HG02884 (cell line): ENCODE measurements at regions not wholly inside any gene's neighbourhood (a gene's known extent, or its start where the extent isn't known, plus 50 kb on each side); places are given as distances from the start of the nearest gene placed in this dataset.
"Not testable (repeated sequence)": the region's sequence is repeated elsewhere in the genome, so short reads cannot be mapped to it uniquely, and the experiment has no call there.

Experiments used
- ATAC-seq: cut with Tn5 transposase; IDR thresholded peaks from one replicate; pipeline ENCODE4 v1.9.1; 2021; ENCODE audit warnings: mild to moderate bottlenecking, moderate library complexity; ENCODE audit not compliant: unreplicated experiment

- ATAC-seq: no peak
Measured at GRCh38 chr7:20519645-20520044, 95.8 kb upstream of the ABCB5 start.

GRCh38 chr7:20520530-20520929 is 94.9 kb upstream of the ABCB5 start:
- ATAC-seq: no peak

- no peak for ATAC-seq
Measured at GRCh38 chr7:20521243-20521642, 94.2 kb upstream of the ABCB5 start.

GRCh38 chr7:20529260-20529659 is 86.2 kb upstream of the ABCB5 start:
- ATAC-seq: no peak

GRCh38 chr7:20532890-20533289 is 82.6 kb upstream of the ABCB5 start:
- no peak for ATAC-seq

DNA sequence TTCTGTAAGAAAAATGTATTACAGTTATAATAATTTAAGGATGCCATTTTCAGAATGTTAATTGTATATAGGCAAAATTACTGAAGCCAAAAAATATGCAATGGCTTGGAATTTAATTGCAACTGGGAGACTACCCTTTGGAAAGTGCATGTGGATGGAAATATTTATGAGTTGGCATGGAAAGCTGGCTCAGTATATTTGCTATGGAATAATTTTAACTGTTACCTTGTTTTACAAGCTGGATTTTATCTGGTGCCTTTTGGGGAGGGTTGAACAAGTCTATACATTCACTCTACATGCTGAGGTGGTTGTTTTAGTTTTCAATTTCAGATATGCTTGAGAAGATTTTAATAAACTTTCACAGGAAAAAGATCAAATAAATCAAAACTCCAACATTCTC is 80.9 kb upstream of the ABCB5 start:
- ATAC-seq: no peak

GRCh38 chr7:20535541-20535940 is 79.9 kb upstream of the ABCB5 start:
- ATAC-seq: no peak

DNA sequence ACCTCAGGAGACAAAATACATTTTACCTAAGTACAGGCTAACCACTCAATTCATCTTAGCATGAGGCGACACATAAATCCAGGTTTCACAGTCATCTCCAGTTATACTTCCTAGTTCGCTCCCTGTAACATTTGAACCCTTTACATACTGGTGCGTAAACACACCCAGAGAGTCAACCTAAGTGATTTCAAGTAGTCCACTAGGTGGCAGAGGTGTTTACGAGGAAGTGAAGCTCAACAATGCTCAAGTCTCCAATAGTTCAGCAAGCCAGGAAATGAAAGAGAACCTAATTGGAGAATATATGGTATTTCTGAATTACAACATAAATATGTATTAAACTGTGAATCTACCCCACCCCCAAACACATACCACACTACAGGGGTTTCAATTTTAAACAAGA is 76.3 kb upstream of the ABCB5 start:
- ATAC-seq: no peak

DNA sequence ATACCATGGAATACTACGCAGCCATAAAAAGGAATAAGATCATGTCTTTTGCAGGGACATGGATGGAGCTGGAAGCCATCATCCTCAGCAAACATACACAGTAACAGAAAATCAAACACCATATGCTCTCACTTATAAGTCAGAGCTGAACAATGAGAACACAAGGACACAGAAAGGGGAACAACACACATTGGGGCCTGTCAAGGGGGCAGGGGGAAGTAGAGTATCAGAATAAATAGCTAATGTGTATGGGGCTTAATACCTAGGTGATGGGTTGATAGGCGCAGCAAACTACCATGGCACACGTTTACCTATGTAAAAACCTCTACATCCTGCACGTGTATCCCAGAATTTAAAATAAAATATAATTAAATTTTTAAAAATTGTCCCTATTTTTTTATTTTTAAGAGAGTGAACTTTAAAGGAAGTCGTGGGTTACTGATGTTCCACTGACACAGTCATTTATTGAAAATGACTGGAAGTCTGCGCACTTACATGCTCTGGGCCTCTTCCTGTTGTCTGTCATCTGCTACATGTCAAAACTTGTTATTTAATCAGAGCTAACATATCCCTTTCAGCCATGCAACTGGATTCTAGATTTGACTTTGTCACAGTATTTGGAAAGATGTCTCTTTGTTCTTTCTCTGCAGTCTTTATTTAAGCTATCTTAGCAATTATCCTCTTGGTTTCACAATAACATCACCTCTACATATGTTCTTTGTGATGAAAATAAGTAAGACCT is 73.7 kb upstream of the ABCB5 start:
- peak; percentile 67 for ATAC-seq

- ATAC-seq: no peak
Measured at GRCh38 chr7:20542594-20542993, 72.9 kb upstream of the ABCB5 start.

DNA sequence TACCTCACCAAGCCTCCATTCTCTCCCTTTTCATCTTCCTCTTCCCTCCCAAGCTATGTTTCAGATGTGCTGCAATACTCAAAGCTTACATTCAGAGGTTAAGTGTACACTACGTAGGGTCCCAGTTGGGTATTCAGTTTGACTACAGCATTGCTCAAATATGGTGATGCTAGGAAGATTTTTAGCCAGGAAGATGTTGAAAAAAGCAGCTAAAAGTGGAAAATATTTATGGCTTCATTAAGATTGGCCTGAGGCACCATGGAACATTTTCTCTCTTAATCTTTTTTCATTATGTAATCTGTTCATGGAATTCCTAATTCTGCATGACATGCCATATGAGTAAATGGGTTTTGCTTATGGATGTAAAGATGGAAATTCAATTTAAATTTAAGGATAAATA is 72.0 kb upstream of the ABCB5 start:
- no peak for ATAC-seq

DNA sequence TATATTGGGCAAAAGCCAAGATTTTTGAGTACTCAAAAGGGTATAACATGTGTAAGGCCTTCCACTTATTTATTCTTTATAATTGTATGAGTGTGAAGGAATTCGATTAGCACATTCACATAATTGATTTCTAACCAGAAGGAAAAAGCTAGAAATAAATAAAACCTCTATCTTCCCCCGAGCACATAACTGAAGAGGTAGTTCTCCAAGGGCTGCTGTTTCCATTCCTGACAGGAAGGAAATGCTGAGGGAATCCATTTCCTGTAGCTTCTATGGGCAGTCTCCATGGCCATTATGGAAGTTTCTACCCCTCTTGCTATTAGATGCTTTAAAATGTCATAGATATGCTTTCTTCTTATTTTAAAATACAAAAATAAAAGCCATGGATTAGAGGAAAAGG is 70.5 kb upstream of the ABCB5 start:
- ATAC-seq: no peak

GRCh38 chr7:20546958-20547357 is 68.5 kb upstream of the ABCB5 start:
- ATAC-seq: not testable (repeated sequence)

DNA sequence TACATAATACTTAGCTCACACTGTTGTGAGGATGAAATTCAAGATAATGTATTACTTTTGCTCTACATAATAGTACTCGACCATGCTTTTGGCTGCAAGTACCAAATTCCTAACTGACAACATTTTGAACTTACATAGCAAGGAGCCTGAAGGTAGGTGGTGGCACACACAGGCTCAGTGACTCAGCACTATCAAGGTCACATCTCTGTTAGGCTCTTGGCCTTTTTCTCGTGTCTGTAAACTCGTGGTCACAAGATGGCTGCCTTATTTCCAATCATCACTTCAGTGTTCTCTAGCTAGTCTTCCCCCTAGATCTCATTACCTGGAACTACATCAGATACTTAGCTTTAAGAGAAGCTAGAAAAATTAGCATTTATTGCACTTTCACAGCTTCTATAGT is 61.4 kb upstream of the ABCB5 start:
- no peak for ATAC-seq

GRCh38 chr7:20556091-20556490 is 59.4 kb upstream of the ABCB5 start:
- ATAC-seq: no peak

DNA sequence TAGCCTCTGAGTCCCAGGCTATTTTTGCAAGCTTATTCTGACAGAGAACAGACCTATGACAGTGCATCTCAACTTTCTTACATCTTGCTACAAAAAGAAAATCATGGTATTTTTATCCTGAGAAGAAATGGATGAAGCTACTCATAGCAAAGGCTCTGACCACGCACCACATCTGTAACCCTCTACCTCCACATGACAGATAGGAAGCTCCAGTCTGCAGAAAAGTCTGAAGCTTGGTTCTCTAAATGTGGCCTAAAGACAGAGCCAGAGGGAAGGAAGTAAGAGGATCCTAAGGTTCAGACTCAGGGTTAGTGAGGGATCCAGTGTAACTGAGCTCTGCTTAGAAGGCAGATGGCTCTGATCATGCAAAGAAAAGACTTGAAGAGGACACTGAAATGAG is 58.4 kb upstream of the ABCB5 start:
- no peak for ATAC-seq

DNA sequence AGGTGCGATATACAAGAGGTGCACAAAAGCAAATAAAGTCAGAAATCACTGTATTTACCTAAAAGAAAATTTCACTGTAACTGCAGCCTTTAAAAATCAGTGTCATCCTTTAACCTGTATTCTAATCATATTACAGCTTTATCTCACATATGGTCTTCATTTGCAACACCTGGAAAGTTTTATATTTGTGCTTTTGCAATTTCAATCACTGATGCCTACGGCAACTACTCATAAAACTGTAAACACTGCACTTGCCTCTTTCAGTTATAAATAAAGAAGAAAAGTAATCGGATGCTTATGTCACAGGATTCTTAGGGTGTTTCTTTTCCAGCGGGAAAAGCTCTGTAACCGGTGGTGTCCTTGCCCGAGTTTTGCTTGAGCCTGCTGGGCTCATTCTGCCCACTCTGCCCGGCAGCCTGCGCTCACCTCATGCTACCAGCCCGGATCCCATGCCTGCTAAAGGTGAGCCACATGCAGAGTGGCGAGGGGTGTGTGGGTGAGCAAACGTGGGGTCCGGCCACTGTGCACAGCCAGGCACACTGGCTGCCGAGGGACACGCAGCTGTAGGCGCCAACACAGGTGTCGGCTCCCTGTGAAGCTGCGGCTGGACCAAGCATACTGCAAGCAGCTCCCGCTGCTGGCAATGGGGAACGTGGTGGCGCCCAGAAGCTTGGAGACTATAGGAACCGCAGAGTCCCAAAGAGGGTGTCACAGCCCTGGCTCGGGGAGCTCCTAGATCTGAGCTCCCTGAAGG is 56.3 kb upstream of the ABCB5 start:
- no peak for ATAC-seq

DNA sequence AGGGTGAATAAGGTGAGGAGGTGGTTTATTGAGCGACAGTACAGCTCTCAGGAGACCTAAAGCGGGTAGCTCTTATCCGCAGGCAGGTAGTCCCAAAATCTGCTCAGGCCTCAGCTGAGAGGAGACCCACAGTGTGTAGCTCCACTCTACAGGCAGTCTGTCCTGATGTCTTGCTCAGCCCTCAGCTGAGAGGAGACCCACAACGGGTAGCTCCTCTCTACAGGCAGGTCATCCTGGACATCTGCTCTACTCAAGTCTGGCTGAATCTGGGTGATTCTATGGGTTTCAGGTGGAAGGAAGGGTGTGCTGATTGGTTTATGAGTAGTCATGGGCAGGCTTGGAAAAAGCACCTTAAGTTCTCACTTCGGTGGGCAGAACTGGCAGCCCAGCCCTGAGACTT is 55.6 kb upstream of the ABCB5 start:
- ATAC-seq: no peak

- no peak for ATAC-seq
Measured at GRCh38 chr7:20560325-20561180, 54.9 kb upstream of the ABCB5 start.

GRCh38 chr7:20561466-20561865 is 54.0 kb upstream of the ABCB5 start:
- ATAC-seq: no peak

GRCh38 chr7:20561908-20562307 is 53.6 kb upstream of the ABCB5 start:
- ATAC-seq: no peak

- no peak for ATAC-seq
Measured at GRCh38 chr7:20562461-20562860, 53.0 kb upstream of the ABCB5 start.
